ENCODE measurements at regions not wholly inside any gene's neighbourhood (a gene's known extent, or its start where the extent isn't known, plus 50 kb on each side); places are given as distances from the start of the nearest gene placed in this dataset.
A peak's percentile ranks its signal among the peaks of the same experiment; 100 is the strongest.

- DNase-seq (ENCODE audit: low spot score) = no peak
Measured at GRCh38 chr3:14590569-14590968, 50.4 kb upstream of the GRIP2 start.

DNA sequence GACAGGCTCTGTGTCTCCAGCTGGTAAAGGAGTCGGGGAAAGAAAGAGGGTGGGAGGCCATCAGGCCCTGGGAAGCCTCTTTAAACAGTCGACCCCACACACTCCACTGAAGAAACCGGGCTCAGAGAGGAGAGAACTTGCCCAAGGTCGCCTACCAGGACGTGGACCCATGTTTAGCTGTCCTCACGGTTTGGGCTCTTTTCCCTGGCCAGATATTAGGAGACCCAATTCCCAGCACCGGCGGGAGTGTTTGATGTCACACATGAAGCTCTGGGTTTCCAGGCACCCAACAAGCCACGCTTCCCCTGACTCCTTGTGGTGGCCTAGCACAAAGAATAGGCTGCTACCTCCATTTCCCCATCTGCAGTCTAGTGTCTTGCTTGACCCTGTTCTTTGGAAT lies 52.2 kb upstream of the GRIP2 start:
- DNase-seq (ENCODE audit: low spot score) = no peak

DNA sequence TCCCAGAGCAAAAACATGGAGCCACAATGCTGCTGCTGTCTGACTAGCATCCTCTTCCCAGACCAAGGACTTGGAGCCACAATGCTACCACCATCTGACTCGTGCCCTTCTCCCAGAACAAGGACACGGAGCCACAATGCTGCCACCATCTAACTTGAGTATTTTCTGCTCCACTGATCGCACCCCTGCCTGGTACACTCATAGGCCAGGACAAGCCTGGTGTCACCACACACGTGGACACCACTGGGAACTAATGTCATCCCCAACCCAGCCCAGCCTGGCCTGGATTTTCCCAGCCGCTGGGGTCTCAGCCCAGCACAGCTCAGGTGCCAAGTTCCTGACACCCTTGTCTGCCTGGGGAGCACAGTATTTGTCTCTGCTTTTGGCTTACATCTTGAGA lies 52.7 kb upstream of the GRIP2 start:
- DNase-seq (ENCODE audit: low spot score) = no peak

- no peak for DNase-seq (ENCODE audit: low spot score)
Measured at GRCh38 chr3:14594234-14594633, 54.1 kb upstream of the GRIP2 start.

DNA sequence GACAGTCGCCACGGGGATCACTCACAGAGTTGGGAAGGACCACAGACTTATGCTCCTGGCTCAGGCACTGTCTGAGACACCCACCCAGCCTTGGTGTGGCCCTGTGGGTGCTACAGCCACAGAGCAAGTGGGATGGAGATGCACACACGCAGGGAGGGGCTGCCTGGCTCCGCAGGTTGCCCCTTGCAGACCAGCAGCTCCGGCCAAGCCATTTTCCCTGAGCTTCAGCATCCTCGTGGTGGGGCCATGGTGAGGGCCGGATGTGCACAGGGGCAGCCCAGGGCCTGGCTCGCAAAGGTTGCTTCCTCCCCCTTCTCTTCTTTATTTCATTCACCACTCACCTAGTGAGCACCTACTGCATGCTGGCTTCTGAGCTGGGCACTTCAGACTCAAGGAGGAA lies 55.4 kb upstream of the GRIP2 start:
- no peak for DNase-seq (ENCODE audit: low spot score)

GRCh38 chr3:14597266-14597665 lies 54.3 kb upstream of the CCDC174 start:
- DNase-seq (ENCODE audit: low spot score) = no peak

- DNase-seq (ENCODE audit: low spot score) = peak; percentile 16
Measured at GRCh38 chr3:14598143-14598569, 53.4 kb upstream of the CCDC174 start.

- no peak for DNase-seq (ENCODE audit: low spot score)
Measured at GRCh38 chr3:14599488-14599887, 52.1 kb upstream of the CCDC174 start.

DNA sequence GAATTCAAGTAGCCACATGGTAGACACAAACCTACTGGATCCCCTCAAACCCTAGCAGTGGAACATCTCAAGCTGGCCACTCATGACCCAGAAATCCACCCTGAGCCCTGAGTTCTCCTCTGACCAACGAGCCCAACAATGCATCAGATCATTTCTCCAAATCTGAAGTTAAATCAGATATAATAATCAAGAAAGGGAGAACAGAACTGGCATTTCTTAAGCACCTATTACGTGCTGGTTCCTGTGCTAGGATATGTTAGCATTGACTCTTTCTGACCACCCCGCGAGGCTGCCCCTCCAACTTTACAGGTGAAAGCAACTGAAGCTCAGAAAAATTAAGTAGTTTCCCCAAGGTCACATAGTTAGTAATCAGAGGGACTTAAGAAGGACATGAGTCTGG lies 51.5 kb upstream of the CCDC174 start:
- no peak for DNase-seq (ENCODE audit: low spot score)

DNA sequence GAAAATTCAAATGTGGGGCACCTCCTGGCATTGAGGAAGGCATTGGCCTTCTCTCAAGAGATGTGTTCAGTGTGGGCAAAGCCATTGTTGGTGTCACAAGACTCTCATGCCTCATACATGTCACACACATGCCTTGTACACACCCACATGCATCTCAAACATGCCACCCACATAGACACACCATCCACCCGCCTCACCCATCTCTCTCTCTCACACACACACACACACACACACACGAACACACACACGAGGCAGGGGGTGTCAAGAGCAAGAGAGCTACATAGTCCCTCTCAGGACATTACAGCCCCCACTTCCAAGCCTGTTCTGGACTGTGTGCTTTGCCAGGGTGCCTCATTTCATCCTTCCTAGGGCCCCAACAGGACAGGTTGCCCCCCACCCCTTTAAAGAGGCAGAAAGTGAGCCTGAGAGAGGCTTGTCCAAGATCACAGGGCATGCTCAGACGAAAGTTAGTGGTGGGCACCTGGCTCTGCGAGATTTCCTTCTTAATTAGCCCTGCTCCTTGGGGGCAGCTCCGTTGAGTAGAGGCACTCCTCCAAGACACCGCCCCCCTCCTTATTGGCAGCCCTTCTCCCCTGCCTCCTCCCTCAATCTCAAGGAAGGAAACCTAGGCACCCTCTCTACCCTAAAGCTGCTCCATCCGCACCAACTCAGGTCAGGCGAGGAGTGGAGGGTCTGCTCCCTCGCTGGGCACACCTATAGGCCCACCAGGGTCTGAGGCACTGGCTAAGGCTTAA lies 50.5 kb upstream of the CCDC174 start:
- no peak for DNase-seq (ENCODE audit: low spot score)

- no peak for DNase-seq (ENCODE audit: low spot score)
Measured at GRCh38 chr3:14601692-14602005, 49.9 kb upstream of the CCDC174 start.

All from CD4-positive, alpha-beta T cell treated with Interleukin-2 at 100 ng/mL for 4 hours (primary cell).